ENCODE measurements at regions not wholly inside any gene's neighbourhood (a gene's known extent, or its start where the extent isn't known, plus 50 kb on each side); places are given as distances from the start of the nearest gene placed in this dataset.

GRCh38 chr14:89017417-89017816, 193.0 kb downstream of the TTC8 start:
- no peaks in the 10 kb centered on the region for H3K4me1 Mint-ChIP-seq
- no peaks in the 10 kb centered on the region for H3K9me3 Mint-ChIP-seq
- no peak overlapping the region for H3K4me3 Mint-ChIP-seq
- H3K27me3 Mint-ChIP-seq: peaks cover 31% of the 10 kb centered on the region
- H3K27ac Mint-ChIP-seq: no peak overlapping the region
- no peak for ATAC-seq (replicated peaks)
- no peaks in the 10 kb centered on the region for H3K36me3 Mint-ChIP-seq (ENCODE audit: low read depth)

GRCh38 chr14:89022274-89022673, 197.8 kb downstream of the TTC8 start:
- H3K4me3 Mint-ChIP-seq: no peak overlapping the region
- H3K27me3 Mint-ChIP-seq: peaks cover 37% of the 10 kb centered on the region
- no peaks in the 10 kb centered on the region for H3K9me3 Mint-ChIP-seq
- ATAC-seq (replicated peaks): no peak
- H3K4me1 Mint-ChIP-seq: no peaks in the 10 kb centered on the region
- no peak overlapping the region for H3K27ac Mint-ChIP-seq
- H3K36me3 Mint-ChIP-seq (ENCODE audit: low read depth): no peaks in the 10 kb centered on the region

- Mint-ChIP-seq H3K27ac (no peak overlapping the region), H3K27me3 (peaks cover 53% of the 10 kb centered on the region), H3K4me1 (no peaks in the 10 kb centered on the region), H3K4me3 (no peak overlapping the region), H3K36me3 (ENCODE audit: low read depth) (no peaks in the 10 kb centered on the region), H3K9me3 (no peaks in the 10 kb centered on the region)
- no peak for ATAC-seq (replicated peaks)
Measured at GRCh38 chr14:89024691-89025090, 200.2 kb downstream of the TTC8 start.

GRCh38 chr14:89025561-89026236, 201.2 kb downstream of the TTC8 start:
- ATAC-seq (replicated peaks): no peak
- Mint-ChIP-seq H3K27me3 (peaks cover 60% of the 10 kb centered on the region), H3K27ac (no peak overlapping the region), H3K4me3 (peak overlapping the region; percentile 5), H3K36me3 (ENCODE audit: low read depth) (no peaks in the 10 kb centered on the region), H3K9me3 (no peaks in the 10 kb centered on the region), H3K4me1 (no peaks in the 10 kb centered on the region)

GRCh38 chr14:89027097-89027740, 202.8 kb downstream of the TTC8 start:
- Mint-ChIP-seq H3K27ac (no peak overlapping the region), H3K36me3 (ENCODE audit: low read depth) (no peaks in the 10 kb centered on the region), H3K4me1 (no peaks in the 10 kb centered on the region), H3K4me3 (peak overlapping the region; percentile 64), H3K9me3 (no peaks in the 10 kb centered on the region), H3K27me3 (peaks cover 49% of the 10 kb centered on the region)
- ATAC-seq (replicated peaks): peak; percentile 94

- no peaks in the 10 kb centered on the region for H3K9me3 Mint-ChIP-seq
- no peaks in the 10 kb centered on the region for H3K4me1 Mint-ChIP-seq
- H3K27me3 Mint-ChIP-seq: peaks cover 42% of the 10 kb centered on the region
- peak overlapping the region; percentile 64 for H3K4me3 Mint-ChIP-seq
- H3K27ac Mint-ChIP-seq: no peak overlapping the region
- no peaks in the 10 kb centered on the region for H3K36me3 Mint-ChIP-seq (ENCODE audit: low read depth)
- ATAC-seq (replicated peaks): no peak
Measured at GRCh38 chr14:89028462-89029134, 204.1 kb downstream of the TTC8 start.

GRCh38 chr14:89029961-89030694, 205.7 kb downstream of the TTC8 start:
- Mint-ChIP-seq H3K36me3 (ENCODE audit: low read depth) (no peaks in the 10 kb centered on the region), H3K4me3 (no peak overlapping the region), H3K27me3 (peaks cover 36% of the 10 kb centered on the region), H3K9me3 (no peaks in the 10 kb centered on the region), H3K27ac (no peak overlapping the region), H3K4me1 (no peaks in the 10 kb centered on the region)
- ATAC-seq (replicated peaks): no peak

GRCh38 chr14:89030921-89031320, 206.5 kb downstream of the TTC8 start:
- Mint-ChIP-seq H3K27ac (no peak overlapping the region), H3K36me3 (ENCODE audit: low read depth) (no peaks in the 10 kb centered on the region), H3K9me3 (no peaks in the 10 kb centered on the region), H3K4me3 (no peak overlapping the region), H3K27me3 (peaks cover 35% of the 10 kb centered on the region), H3K4me1 (no peaks in the 10 kb centered on the region)
- ATAC-seq (replicated peaks): no peak

- no peaks in the 10 kb centered on the region for H3K9me3 Mint-ChIP-seq
- H3K36me3 Mint-ChIP-seq (ENCODE audit: low read depth): no peaks in the 10 kb centered on the region
- H3K27me3 Mint-ChIP-seq: peaks cover 40% of the 10 kb centered on the region
- no peak overlapping the region for H3K4me3 Mint-ChIP-seq
- no peak overlapping the region for H3K27ac Mint-ChIP-seq
- no peak for ATAC-seq (replicated peaks)
- no peaks in the 10 kb centered on the region for H3K4me1 Mint-ChIP-seq
Measured at GRCh38 chr14:89032086-89032649, 207.7 kb downstream of the TTC8 start.

- H3K36me3 Mint-ChIP-seq (ENCODE audit: low read depth): no peaks in the 10 kb centered on the region
- H3K27me3 Mint-ChIP-seq: peaks cover 36% of the 10 kb centered on the region
- no peak for ATAC-seq (replicated peaks)
Measured at GRCh38 chr14:89033756-89034155, 209.3 kb downstream of the TTC8 start.

GRCh38 chr14:89036371-89036770, 211.9 kb downstream of the TTC8 start:
- peaks cover 16% of the 10 kb centered on the region for H3K27me3 Mint-ChIP-seq
- no peaks in the 10 kb centered on the region for H3K9me3 Mint-ChIP-seq
- no peak overlapping the region for H3K27ac Mint-ChIP-seq
- H3K36me3 Mint-ChIP-seq (ENCODE audit: low read depth): no peaks in the 10 kb centered on the region
- no peaks in the 10 kb centered on the region for H3K4me1 Mint-ChIP-seq
- H3K4me3 Mint-ChIP-seq: no peak overlapping the region
- no peak for ATAC-seq (replicated peaks)

More at GRCh38 chr14:89033756-89034155, 209.3 kb downstream of the TTC8 start:
- Mint-ChIP-seq H3K9me3 (no peaks in the 10 kb centered on the region), H3K4me1 (no peaks in the 10 kb centered on the region), H3K27ac (no peak overlapping the region), H3K4me3 (no peak overlapping the region)

- H3K4me1 Mint-ChIP-seq: no peaks in the 10 kb centered on the region
- ATAC-seq (replicated peaks): no peak
- no peak overlapping the region for H3K27ac Mint-ChIP-seq
- no peak overlapping the region for H3K4me3 Mint-ChIP-seq
- no peaks in the 10 kb centered on the region for H3K36me3 Mint-ChIP-seq (ENCODE audit: low read depth)
- H3K9me3 Mint-ChIP-seq: no peaks in the 10 kb centered on the region
- peaks cover 16% of the 10 kb centered on the region for H3K27me3 Mint-ChIP-seq
Measured at GRCh38 chr14:89037065-89037464, 212.6 kb downstream of the TTC8 start.

GRCh38 chr14:89040080-89040459, 215.6 kb downstream of the TTC8 start:
- Mint-ChIP-seq H3K9me3 (no peaks in the 10 kb centered on the region), H3K27ac (no peak overlapping the region), H3K36me3 (ENCODE audit: low read depth) (no peaks in the 10 kb centered on the region), H3K4me1 (no peaks in the 10 kb centered on the region), H3K4me3 (peak overlapping the region; percentile 31), H3K27me3 (peaks cover 16% of the 10 kb centered on the region)
- peak; percentile 12 for ATAC-seq (replicated peaks)

GRCh38 chr14:89040460-89041256, 216.2 kb downstream of the TTC8 start:
- Mint-ChIP-seq H3K36me3 (ENCODE audit: low read depth) (no peaks in the 10 kb centered on the region), H3K27ac (no peak overlapping the region), H3K4me1 (no peaks in the 10 kb centered on the region), H3K4me3 (peak overlapping the region; percentile 31), H3K27me3 (peaks cover 12% of the 10 kb centered on the region), H3K9me3 (no peaks in the 10 kb centered on the region)
- ATAC-seq (replicated peaks): peak; percentile 75

Measured in activated T-helper 17 cell treated with anti-CD3 and anti-CD28 coated beads, Interleukin-2, amount 50 U/mL, for 72 hours (primary cell).